ENCODE measurements at regions not wholly inside any gene's neighbourhood (a gene's known extent, or its start where the extent isn't known, plus 50 kb on each side); places are given as distances from the start of the nearest gene placed in this dataset.

DNA sequence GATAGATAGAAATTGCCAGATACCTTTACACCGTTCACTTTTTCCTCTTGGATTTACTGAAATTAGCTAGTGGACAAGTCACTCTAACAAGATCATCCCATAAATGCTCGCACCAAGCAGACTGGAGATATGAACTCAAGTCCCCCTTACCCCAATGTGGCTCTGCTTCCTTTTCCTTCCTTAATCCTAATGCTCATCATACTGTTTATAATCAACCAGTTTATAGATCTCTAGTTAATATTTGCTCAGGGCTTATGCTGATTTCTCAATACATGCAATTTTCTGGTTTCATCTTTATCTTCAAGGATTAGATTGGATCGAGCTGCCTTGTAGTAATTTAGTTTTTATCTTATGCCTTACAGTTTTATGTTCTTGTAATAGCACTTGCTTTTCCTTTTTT is 318.3 kb upstream of the KLHL29 start:
- no peaks in the 10 kb centered on the region for H3K9me3 ChIP-seq (ENCODE audit: insufficient read depth, low read length)
- no peak overlapping the region for H2AFZ ChIP-seq (ENCODE audit: low read depth, low read length, severe bottlenecking)
- H3K36me3 ChIP-seq (ENCODE audit: low read length) = no peaks in the 10 kb centered on the region
- H3K9me2 ChIP-seq (replicated peaks; ENCODE audit: insufficient read depth, low read length) = no peaks in the 10 kb centered on the region
- no peaks in the 10 kb centered on the region for H3K27me3 ChIP-seq (ENCODE audit: low read length)
- TF ChIP-seq, protein P1, sequence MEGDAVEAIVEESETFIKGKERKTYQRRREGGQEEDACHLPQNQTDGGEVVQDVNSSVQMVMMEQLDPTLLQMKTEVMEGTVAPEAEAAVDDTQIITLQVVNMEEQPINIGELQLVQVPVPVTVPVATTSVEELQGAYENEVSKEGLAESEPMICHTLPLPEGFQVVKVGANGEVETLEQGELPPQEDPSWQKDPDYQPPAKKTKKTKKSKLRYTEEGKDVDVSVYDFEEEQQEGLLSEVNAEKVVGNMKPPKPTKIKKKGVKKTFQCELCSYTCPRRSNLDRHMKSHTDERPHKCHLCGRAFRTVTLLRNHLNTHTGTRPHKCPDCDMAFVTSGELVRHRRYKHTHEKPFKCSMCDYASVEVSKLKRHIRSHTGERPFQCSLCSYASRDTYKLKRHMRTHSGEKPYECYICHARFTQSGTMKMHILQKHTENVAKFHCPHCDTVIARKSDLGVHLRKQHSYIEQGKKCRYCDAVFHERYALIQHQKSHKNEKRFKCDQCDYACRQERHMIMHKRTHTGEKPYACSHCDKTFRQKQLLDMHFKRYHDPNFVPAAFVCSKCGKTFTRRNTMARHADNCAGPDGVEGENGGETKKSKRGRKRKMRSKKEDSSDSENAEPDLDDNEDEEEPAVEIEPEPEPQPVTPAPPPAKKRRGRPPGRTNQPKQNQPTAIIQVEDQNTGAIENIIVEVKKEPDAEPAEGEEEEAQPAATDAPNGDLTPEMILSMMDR (IDR thresholded peaks at IDR 0.05; ENCODE audit: insufficient read depth, low read length, poor library complexity, severe bottlenecking) = no peak
- no peak for TF ChIP-seq EZH2phosphoT487 (conservative IDR thresholded peaks at IDR 0.05; ENCODE audit: low read length)
- no peak overlapping the region for H3K4me3 ChIP-seq (ENCODE audit: insufficient read depth, low read length, poor library complexity, severe bottlenecking)
- H3K9ac ChIP-seq (ENCODE audit: low read length) = no peak overlapping the region
- H3F3A ChIP-seq (ENCODE audit: insufficient read depth) = no peaks in the 10 kb centered on the region
- H3K27ac ChIP-seq (ENCODE audit: low read depth, low read length) = no peak overlapping the region
- no peaks in the 10 kb centered on the region for H3K79me2 ChIP-seq (ENCODE audit: insufficient read depth, low read length)
- H4K20me1 ChIP-seq (ENCODE audit: low read depth, low read length) = no peaks in the 10 kb centered on the region
- H3K4me2 ChIP-seq (ENCODE audit: low read depth, low read length, poor library complexity, severe bottlenecking) = no peak overlapping the region

DNA sequence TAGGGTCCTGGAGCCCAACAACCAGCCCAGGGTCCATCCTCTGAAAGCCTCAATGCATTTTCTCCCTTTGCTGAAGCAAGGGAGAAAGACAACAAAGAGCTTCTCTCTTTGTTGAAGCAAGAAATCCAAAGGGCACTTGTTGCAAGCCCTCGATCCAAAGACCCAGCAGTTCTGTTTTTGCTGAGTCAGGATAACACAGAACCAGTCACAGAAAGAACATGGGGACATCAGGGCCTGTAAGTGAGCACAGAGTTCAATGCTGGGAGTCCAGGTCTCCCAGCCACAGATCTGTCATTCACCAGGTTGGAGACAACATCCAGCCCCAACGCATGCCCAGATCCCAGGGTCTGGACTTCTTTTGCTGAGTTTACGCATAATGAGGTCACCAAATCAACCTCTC is 315.8 kb upstream of the KLHL29 start:
- no peaks in the 10 kb centered on the region for H3K36me3 ChIP-seq (ENCODE audit: low read length)
- no peak overlapping the region for H3K27ac ChIP-seq (ENCODE audit: low read depth, low read length)
- H3K9me3 ChIP-seq (ENCODE audit: insufficient read depth, low read length) = no peaks in the 10 kb centered on the region
- TF ChIP-seq, protein P1 (IDR thresholded peaks at IDR 0.05; ENCODE audit: insufficient read depth, low read length, poor library complexity, severe bottlenecking) = no peak
- TF ChIP-seq EZH2phosphoT487 (conservative IDR thresholded peaks at IDR 0.05; ENCODE audit: low read length) = no peak
- no peak overlapping the region for H2AFZ ChIP-seq (ENCODE audit: low read depth, low read length, severe bottlenecking)
- H3K9ac ChIP-seq (ENCODE audit: low read length) = no peak overlapping the region
- H3K4me2 ChIP-seq (ENCODE audit: low read depth, low read length, poor library complexity, severe bottlenecking) = no peak overlapping the region
- no peaks in the 10 kb centered on the region for H3K79me2 ChIP-seq (ENCODE audit: insufficient read depth, low read length)
- no peaks in the 10 kb centered on the region for H4K20me1 ChIP-seq (ENCODE audit: low read depth, low read length)
- no peaks in the 10 kb centered on the region for H3F3A ChIP-seq (ENCODE audit: insufficient read depth)
- H3K4me3 ChIP-seq (ENCODE audit: insufficient read depth, low read length, poor library complexity, severe bottlenecking) = no peak overlapping the region
- no peaks in the 10 kb centered on the region for H3K27me3 ChIP-seq (ENCODE audit: low read length)
- H3K9me2 ChIP-seq (replicated peaks; ENCODE audit: insufficient read depth, low read length) = no peaks in the 10 kb centered on the region

DNA sequence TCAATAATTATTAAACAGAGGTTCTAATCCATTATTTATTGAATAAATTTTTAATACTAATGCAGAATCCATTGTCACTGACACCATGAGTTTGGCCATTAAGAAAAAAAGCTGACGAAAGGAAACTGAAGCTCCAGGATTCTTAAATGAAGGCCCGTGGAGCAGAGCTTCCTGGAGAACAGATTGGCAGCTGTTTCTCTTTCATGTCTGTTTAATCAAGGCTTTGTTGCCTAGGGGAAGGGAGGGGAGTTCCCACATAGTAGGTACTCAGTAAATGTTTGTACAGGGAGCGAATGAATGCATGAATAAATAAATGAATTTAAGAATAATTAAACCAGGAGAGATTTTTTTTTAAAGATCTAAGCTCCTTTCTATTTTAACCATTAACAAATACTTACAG is 315.1 kb upstream of the KLHL29 start:
- no peak overlapping the region for H3K4me2 ChIP-seq (ENCODE audit: low read depth, low read length, poor library complexity, severe bottlenecking)
- H3K79me2 ChIP-seq (ENCODE audit: insufficient read depth, low read length) = no peaks in the 10 kb centered on the region
- no peaks in the 10 kb centered on the region for H3K27me3 ChIP-seq (ENCODE audit: low read length)
- no peak overlapping the region for H3K4me3 ChIP-seq (ENCODE audit: insufficient read depth, low read length, poor library complexity, severe bottlenecking)
- H3K9me3 ChIP-seq (ENCODE audit: insufficient read depth, low read length) = no peaks in the 10 kb centered on the region
- H4K20me1 ChIP-seq (ENCODE audit: low read depth, low read length) = no peaks in the 10 kb centered on the region
- TF ChIP-seq, protein P1 (IDR thresholded peaks at IDR 0.05; ENCODE audit: insufficient read depth, low read length, poor library complexity, severe bottlenecking) = no peak
- TF ChIP-seq EZH2phosphoT487 (conservative IDR thresholded peaks at IDR 0.05; ENCODE audit: low read length) = no peak
- no peak overlapping the region for H3K27ac ChIP-seq (ENCODE audit: low read depth, low read length)
- H3K9ac ChIP-seq (ENCODE audit: low read length) = no peak overlapping the region
- no peaks in the 10 kb centered on the region for H3K36me3 ChIP-seq (ENCODE audit: low read length)
- no peak overlapping the region for H2AFZ ChIP-seq (ENCODE audit: low read depth, low read length, severe bottlenecking)
- no peaks in the 10 kb centered on the region for H3F3A ChIP-seq (ENCODE audit: insufficient read depth)
- no peaks in the 10 kb centered on the region for H3K9me2 ChIP-seq (replicated peaks; ENCODE audit: insufficient read depth, low read length)
